Stimulated activated effector memory CD8-positive, alpha-beta T cell treated with anti-CD3 and anti-CD28 coated beads, Interleukin-12 subunit alpha, Interleukin-12 subunit beta, amount 100 ng/mL, for 72 hours (primary cell): ENCODE measurements at regions not wholly inside any gene's neighbourhood (a gene's known extent, or its start where the extent isn't known, plus 50 kb on each side); places are given as distances from the start of the nearest gene placed in this dataset.

Experiments
- ATAC-seq: fragments of 150-1000 bp; cut with Tn5 transposase; 2 replicates; pipeline ENCODE4 v1.10.0; 2021
- DNase-seq, 2 donors: peaks; one replicate each; pipeline ENCODE4 v3.0.0; 2021 to 2022; ENCODE audit warnings: low spot score in 2 of 2
- H3K27ac Mint-ChIP-seq: one replicate; pipeline ENCODE4 v1.8.0; 2022; ENCODE audit warnings: mild to moderate bottlenecking, mixed read lengths
- H3K36me3 Mint-ChIP-seq: one replicate; pipeline ENCODE4 v1.8.0; 2022; ENCODE audit warnings: mild to moderate bottlenecking, mixed read lengths
- H3K4me1 Mint-ChIP-seq: one replicate; pipeline ENCODE4 v1.8.0; 2022; ENCODE audit warnings: mixed read lengths
- H3K4me3 Mint-ChIP-seq: one replicate; pipeline ENCODE4 v1.8.0; 2022; ENCODE audit warnings: mild to moderate bottlenecking, mixed read lengths
- H3K9me3 Mint-ChIP-seq: one replicate; pipeline ENCODE4 v1.8.0; 2022; ENCODE audit warnings: mixed read lengths

- no peak overlapping the region for H3K4me3 Mint-ChIP-seq
These were observed 340.9 kb downstream of the ALG10 start for GRCh38 chr12:34363050-34363673.

GRCh38 chr12:34368079-34368478, 345.8 kb downstream of the ALG10 start:
- no peaks in the 10 kb centered on the region for H3K36me3 Mint-ChIP-seq
- no peak overlapping the region for H3K27ac Mint-ChIP-seq
- ATAC-seq (no peak), DNase-seq (no peak)
- no peaks in the 10 kb centered on the region for H3K4me1 Mint-ChIP-seq
- peaks cover 15% of the 10 kb centered on the region for H3K9me3 Mint-ChIP-seq
- H3K4me3 Mint-ChIP-seq: no peak overlapping the region

More at GRCh38 chr12:34363050-34363673, 340.9 kb downstream of the ALG10 start:
- DNase-seq (no peak), ATAC-seq (no peak)
- no peaks in the 10 kb centered on the region for H3K4me1 Mint-ChIP-seq
- no peaks in the 10 kb centered on the region for H3K36me3 Mint-ChIP-seq
- no peak overlapping the region for H3K27ac Mint-ChIP-seq
- peaks cover 7% of the 10 kb centered on the region for H3K9me3 Mint-ChIP-seq

GRCh38 chr12:34371050-34371449, 348.8 kb downstream of the ALG10 start:
- H3K27ac Mint-ChIP-seq: no peak overlapping the region
- no peaks in the 10 kb centered on the region for H3K4me1 Mint-ChIP-seq
- no peaks in the 10 kb centered on the region for H3K36me3 Mint-ChIP-seq
- ATAC-seq (no peak), DNase-seq (no peak)
- H3K9me3 Mint-ChIP-seq: peaks cover 10% of the 10 kb centered on the region
- no peak overlapping the region for H3K4me3 Mint-ChIP-seq

GRCh38 chr12:34372003-34372402, 349.7 kb downstream of the ALG10 start:
- no peaks in the 10 kb centered on the region for H3K36me3 Mint-ChIP-seq
- no peak overlapping the region for H3K27ac Mint-ChIP-seq
- no peaks in the 10 kb centered on the region for H3K4me1 Mint-ChIP-seq
- DNase-seq (no peak), ATAC-seq (no peak)
- no peak overlapping the region for H3K4me3 Mint-ChIP-seq
- peaks cover 10% of the 10 kb centered on the region for H3K9me3 Mint-ChIP-seq

- H3K4me1 Mint-ChIP-seq: no peaks in the 10 kb centered on the region
- DNase-seq (no peak), ATAC-seq (no peak)
- H3K27ac Mint-ChIP-seq: no peak overlapping the region
- no peaks in the 10 kb centered on the region for H3K36me3 Mint-ChIP-seq
- H3K4me3 Mint-ChIP-seq: no peak overlapping the region
- H3K9me3 Mint-ChIP-seq: peaks cover 14% of the 10 kb centered on the region
These were observed 351.6 kb downstream of the ALG10 start for GRCh38 chr12:34373926-34374325.

DNA sequence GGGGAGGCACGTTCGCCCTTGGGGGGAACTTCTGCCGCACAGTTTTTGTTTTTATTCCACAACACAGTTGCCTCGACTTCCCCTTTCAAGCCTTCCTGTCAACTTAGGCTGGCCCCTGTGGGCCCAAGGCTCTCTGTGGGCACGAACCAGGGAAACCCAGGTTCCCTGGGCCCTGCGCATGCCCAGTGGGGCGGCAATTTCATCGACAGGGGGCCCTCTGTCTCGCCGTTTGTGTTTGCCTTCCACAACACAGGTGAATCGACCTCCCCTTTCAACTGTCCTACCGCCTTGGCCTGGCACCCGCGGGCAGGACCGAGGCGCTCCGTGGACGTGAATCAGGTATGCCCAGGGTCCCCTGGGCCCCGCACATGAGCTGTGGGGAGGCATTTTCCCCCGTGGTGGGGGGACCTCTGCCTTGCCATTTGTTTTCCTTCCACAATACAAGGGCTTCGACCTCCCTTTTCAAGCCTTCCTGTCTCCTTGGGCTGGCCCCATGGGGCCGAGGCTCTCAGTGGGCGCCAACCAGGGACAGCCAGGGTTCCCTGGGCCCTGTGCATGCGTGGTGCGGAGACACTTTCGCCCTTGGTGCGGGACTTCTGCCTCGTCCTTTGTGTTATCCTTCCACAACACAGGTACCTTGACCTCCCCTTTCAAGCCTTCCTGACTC, 354.0 kb downstream of the ALG10 start:
- no peak overlapping the region for H3K4me3 Mint-ChIP-seq
- no peaks in the 10 kb centered on the region for H3K36me3 Mint-ChIP-seq
- H3K27ac Mint-ChIP-seq: no peak overlapping the region
- ATAC-seq: no peak
- H3K9me3 Mint-ChIP-seq: peaks cover 17% of the 10 kb centered on the region
- no peaks in the 10 kb centered on the region for H3K4me1 Mint-ChIP-seq
- DNase-seq: no peak

GRCh38 chr12:34377243-34378035, 355.1 kb downstream of the ALG10 start:
- no peak for ATAC-seq
- DNase-seq: no peak
- H3K9me3 Mint-ChIP-seq: peaks cover 16% of the 10 kb centered on the region
- H3K27ac Mint-ChIP-seq: no peak overlapping the region
- no peaks in the 10 kb centered on the region for H3K4me1 Mint-ChIP-seq
- no peak overlapping the region for H3K4me3 Mint-ChIP-seq
- no peaks in the 10 kb centered on the region for H3K36me3 Mint-ChIP-seq

DNA sequence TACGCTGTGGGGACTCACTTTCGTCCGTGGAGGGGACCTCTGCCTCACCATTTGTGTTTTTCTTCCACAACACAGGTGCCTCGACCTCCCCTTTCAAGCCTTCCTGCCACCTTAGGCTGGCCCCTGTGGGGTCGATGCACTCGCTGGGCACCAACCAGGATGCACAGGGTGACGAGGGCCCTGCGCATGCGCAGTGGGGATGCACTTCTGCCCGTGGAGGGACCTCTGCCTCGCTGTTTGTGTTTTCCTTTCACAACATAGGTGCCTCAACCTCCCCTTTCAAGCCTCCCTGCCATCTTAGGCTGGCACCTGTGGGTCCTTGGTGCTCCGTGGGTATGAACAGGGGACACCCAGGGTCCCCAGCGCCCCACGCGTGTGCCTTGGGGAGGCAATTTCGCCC, 356.8 kb downstream of the ALG10 start:
- Mint-ChIP-seq H3K4me1 (no peaks in the 10 kb centered on the region), H3K4me3 (no peak overlapping the region), H3K36me3 (no peaks in the 10 kb centered on the region), H3K9me3 (peaks cover 13% of the 10 kb centered on the region), H3K27ac (no peak overlapping the region)
- DNase-seq: no peak
- ATAC-seq: no peak

DNA sequence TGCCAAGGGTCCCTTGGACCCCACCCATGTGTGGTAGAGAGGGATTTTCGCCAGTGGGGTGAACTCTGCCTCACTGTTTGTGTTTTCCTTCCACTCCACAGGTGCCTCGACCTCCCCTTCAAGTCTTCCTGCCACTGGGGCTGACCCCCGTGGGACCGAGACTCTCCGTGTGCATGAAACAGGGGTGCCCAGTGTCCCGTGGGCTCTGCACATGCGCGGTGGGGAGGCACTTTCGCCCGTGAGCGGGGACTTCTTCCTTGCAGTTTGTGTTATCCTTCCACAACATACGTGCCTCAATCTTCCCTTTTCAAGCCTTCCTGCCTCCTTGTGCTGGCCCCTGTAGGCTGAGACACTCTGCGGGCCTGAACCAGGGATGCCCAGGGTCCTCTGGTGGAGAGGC, 362.4 kb downstream of the ALG10 start:
- ATAC-seq (no peak), DNase-seq (no peak)
- Mint-ChIP-seq H3K36me3 (no peaks in the 10 kb centered on the region), H3K9me3 (peaks cover 12% of the 10 kb centered on the region), H3K27ac (no peak overlapping the region), H3K4me3 (no peak overlapping the region), H3K4me1 (no peaks in the 10 kb centered on the region)

DNA sequence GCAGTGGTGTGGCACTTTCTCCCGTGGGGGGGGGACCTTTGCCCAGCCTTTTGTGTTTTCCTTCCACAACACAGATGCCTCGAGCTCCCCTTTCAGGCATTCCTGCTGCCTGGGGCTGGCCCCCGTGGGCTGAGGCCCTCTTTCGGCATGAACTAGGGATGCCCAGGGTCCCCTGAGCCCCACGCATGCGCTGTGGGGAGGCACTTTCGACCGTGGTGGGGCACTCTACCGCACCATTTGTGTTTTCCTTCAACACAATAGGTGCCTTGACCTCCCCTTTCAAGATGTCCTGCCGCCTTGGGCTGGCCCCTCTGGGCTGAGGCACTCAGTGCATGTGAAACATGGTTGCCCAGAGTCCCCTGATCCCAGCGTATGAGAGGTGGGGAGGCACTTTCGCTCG, 363.7 kb downstream of the ALG10 start:
- Mint-ChIP-seq H3K27ac (no peak overlapping the region), H3K4me1 (no peaks in the 10 kb centered on the region), H3K9me3 (peaks cover 10% of the 10 kb centered on the region), H3K4me3 (no peak overlapping the region), H3K36me3 (no peaks in the 10 kb centered on the region)
- ATAC-seq (no peak), DNase-seq (no peak)

DNA sequence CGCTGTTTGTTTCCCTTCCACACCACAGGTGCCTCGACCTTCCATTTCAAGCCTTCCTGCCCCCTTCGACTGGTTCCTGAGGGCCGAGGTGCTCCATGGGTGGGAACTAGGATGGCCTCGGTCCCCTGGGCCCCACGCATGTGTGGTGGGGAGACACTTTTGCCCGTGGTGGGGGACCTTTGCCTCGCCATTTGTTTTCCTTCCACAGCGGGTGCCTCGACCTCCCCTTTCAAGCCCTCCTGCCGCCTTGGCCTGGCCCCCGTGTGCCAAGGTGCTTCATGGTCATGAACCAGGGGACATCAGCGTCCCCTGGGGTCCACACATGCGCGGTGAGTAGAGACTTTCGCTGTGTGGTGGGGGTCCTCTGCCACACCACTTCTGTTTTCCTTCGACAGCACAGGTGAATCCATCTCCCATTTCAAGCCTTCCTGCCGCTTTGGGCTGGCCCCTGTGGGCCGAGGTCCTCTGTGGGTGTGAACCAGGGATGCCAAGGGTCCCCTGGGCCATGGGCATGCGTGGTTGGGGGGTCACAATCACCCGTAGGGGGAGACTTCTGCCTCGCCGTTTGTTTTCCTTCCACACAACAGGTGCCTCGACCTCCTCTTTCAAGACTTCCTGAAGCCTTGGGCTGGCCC, 364.4 kb downstream of the ALG10 start:
- DNase-seq (no peak), ATAC-seq (no peak)
- Mint-ChIP-seq H3K4me3 (no peak overlapping the region), H3K27ac (no peak overlapping the region), H3K36me3 (no peaks in the 10 kb centered on the region), H3K4me1 (no peaks in the 10 kb centered on the region), H3K9me3 (peaks cover 11% of the 10 kb centered on the region)

GRCh38 chr12:34387711-34388635, 365.7 kb downstream of the ALG10 start:
- ATAC-seq (no peak), DNase-seq (no peak)
- Mint-ChIP-seq H3K9me3 (peaks cover 14% of the 10 kb centered on the region), H3K27ac (no peak overlapping the region), H3K36me3 (no peaks in the 10 kb centered on the region), H3K4me1 (no peaks in the 10 kb centered on the region), H3K4me3 (no peak overlapping the region)

- H3K36me3 Mint-ChIP-seq: no peaks in the 10 kb centered on the region
- no peak overlapping the region for H3K4me3 Mint-ChIP-seq
- no peak overlapping the region for H3K27ac Mint-ChIP-seq
- no peak for DNase-seq
- no peaks in the 10 kb centered on the region for H3K4me1 Mint-ChIP-seq
- ATAC-seq: no peak
- peaks cover 14% of the 10 kb centered on the region for H3K9me3 Mint-ChIP-seq
These were observed 366.5 kb downstream of the ALG10 start for GRCh38 chr12:34388636-34389377.
